NCI-H1092 treated with DMSO at 0.1 percent for 48 hours (cell line): ENCODE measurements at regions not wholly inside any gene's neighbourhood (a gene's known extent, or its start where the extent isn't known, plus 50 kb on each side); places are given as distances from the start of the nearest gene placed in this dataset.
"Not testable (repeated sequence)": the region's sequence is repeated elsewhere in the genome, so short reads cannot be mapped to it uniquely, and the experiment has no call there.

Source experiments
- DNase-seq: peaks from one replicate; lab custom pipeline; 2025; lab: John Stamatoyannopoulos, UW

DNA sequence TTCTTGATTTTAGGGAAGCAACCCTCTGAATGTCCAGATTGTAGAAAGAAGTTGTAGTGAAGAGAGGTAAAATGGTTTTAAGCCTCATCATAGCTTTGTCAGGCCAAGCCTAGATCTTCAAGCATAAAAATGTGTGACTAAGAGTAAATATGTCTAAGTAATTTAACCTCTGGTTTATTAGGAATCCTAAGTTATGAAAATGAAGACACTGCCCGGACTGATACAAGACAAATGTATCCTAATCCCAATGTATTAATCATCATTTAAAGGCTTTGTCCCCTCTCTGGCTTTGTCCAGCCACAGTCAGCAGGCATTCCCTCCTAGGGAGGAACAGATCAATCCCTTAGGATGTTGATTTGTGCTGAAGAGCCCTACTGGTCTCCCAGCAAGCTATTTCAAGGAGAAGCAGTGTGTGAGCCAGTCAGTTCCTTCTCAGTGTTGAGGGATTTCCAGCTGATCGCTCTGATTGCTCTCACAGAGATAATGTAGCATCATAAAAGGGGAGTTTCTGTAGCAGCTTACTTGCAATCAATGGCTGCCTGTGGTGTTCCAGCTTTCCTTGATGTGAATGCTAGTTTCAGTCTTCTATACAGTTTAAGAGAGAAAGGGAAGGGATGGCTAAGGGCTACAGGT is 796.1 kb downstream of the EPHA4 start:
- no peak for DNase-seq

DNA sequence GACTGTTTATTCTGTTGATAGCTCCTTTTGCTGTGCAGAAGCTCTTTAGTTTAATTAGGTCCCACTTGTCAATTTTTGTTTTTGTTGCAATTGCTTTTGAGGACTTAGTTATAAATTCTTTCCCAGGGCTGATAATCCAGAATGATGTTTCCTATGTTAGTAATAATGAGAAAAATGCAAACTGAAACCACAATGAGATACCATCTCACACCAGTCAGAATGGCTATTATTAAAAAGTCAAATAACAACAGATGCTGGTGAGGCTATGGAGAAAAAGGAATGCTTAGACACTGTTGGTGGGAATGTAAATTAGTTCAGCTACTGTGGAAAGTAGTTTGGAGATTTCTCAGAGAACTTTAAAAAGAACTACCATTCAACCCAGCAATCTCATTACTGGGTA is 793.0 kb downstream of the EPHA4 start:
- DNase-seq = not testable (repeated sequence)

DNA sequence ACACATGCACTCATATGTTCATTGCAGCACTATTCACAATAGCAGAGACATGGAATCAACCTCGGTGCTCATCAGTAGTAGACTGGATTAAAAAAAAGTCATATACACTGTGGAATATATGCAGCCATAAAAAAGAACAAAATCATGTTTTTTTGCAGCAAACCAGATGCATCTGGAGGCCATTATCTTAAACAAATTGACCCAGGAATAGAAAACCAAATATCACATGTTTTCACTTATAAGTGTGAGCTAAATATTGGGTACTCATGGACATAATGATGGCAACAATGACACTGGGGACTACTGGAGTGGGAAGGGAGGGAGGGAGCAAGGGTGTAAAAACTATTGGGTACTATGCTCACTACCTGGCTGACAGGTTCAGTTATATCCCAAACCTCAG is 792.6 kb downstream of the EPHA4 start:
- no peak for DNase-seq

DNA sequence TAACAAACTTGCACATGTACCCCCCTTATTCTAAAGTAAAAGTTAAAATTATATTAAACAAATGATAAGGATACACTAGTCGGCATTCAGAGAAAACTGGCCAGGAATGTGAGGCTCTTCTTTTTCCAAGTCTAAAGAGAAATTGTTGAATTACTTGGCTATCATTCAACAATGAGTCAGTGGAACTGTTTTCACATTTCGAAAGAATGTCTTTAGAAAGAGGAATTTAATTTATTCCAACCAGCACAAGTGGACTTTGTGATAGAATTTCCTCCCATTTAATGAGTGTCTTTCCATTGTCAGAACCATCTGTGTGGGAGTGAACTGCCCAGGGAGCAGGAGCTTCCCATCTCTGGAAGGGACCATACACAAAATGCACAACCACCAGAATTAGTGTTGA is 792.2 kb downstream of the EPHA4 start:
- no peak for DNase-seq

DNA sequence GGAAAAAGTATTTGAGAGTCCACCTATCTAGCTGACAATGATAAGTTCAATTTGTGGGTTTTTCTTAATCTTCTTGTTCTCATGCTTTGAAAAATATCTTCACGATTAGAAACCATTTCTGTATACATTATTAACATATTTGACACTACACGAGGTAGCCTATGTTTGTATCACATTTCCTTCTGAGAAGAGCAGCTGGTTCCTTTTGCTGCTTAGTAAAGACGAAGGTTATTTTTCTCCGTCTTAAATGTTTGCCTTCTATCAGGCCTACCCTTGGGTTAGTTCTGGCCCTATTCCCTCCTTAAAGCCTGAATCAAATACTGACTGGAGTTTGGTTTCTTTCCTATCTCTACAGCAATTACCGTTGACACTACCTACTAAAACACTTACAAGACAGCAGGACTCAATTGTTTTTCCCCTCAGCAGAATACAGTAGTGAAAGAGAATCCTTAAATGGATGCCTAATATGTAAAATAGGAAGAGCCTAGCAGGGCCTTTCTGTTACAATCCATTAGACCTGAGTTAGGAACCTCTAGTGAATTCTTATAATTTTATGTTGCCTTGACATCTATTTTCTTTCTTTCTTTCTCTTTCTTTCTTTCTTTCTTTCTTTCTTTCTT is 790.4 kb downstream of the EPHA4 start:
- no peak for DNase-seq

DNA sequence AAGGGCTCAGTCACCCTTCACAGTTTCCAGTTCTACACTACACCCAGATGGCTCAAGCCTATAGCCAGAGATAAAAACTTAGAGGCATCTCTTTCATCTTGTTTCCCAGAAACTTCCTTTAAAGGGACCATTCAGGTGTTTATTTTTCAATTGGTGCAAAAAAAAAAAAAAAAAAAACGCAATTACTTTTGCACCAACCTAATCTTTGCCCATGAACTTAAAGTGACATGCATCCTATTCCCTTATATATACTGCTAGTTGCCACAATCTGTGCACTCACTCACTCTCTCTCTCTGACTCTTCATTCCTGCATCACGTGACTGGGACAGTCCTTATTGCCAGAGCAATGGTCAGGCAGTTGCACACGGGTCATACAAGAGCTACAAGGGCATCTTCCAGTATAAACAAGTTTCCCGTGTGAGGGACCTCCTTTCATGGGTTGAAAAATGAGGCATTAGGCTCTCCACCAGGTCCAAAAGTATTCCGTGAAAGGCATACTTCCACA is 789.4 kb downstream of the EPHA4 start:
- no peak for DNase-seq

DNA sequence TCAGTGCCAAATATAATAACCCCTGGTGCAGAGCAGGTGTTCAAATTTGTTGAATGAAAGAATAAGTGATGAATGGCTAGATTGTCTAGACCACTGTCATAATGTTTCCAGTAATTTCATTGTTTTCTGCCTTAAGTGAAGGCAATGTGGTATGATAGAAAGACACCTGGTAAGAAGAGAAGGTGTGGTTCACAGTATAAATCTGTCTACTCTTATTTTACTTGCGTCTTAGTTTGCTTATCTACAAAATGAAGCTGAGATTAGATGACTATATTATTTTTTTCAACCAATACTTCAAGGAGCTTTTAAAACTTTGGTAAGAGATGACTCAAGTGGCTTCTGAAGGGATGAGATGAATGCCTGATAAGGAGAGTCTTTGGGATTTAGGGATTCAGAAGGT is 788.4 kb downstream of the EPHA4 start:
- no peak for DNase-seq

DNA sequence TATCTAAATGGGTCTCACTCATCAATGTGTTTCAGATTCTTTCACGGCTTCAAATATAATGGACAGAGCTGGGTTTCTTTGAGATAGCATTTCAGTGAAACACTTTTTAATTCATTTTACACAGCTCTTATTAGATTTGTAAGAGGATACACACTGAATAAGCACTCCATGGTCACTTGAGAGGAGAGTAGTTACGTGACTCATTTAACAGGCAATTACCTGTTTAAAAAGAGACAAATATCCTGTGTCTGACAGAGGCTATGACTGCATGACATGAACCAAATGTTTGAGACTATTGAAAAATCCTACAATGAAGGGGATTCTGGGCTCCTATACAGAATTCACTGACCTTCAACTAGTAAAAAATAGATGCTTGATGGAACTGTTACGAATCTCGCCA is 786.9 kb downstream of the EPHA4 start:
- peak; percentile 25 for DNase-seq

DNA sequence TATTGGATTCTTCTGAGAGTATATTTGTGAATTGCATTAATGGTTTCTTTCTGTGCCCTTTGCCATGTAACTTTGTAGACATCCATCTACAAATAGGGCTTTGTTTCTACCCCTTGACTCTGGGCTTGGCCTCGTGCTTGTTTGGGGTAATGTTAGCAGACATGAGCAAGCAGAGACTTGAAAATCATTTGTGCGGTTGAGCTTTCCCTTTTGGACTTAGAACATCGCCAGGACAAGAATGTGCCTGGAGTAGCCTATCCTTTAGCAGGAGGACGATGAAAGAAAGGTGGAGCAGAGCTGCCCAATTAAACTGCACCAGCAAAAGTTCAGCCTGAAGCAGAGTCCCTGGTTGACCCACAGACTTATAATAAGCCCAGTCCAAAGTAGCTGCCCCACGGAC is 785.9 kb downstream of the EPHA4 start:
- no peak for DNase-seq

DNA sequence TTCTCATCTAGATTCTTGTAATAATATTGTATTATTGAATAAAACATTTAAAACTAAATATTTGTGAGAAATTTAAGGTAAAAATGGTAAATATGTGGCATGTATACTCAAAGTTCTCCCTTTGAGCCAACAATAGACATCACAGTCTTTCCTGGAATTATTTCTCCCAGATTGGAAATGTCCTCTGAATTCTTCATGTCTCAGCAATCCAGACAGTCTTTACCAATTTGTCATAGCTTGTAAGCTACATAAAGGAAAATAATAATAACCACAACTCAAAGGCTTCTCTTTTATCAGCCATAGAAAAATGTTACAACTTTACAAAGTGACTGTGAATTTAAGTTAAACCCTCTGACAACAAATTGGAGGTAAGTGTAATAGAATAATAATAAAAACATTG is 784.9 kb downstream of the EPHA4 start:
- no peak for DNase-seq

DNA sequence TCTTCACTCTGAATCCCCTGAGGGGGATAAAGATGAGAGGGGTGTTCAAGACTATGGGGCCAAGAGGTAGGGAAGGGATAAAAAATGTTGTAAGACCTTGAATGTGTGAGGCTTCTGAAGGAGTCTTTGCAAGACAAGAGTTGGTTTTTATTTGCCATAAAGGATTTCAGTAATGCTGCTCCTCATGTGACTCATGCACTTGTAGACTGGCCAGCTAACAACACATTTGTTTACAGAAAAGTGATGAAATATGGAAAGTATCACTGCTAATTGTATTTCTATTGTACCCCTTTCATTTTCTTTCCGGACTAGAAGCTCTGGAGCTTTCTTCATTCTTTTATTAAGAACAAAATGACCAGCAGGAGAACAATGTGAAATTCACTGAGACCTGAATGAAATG is 782.1 kb downstream of the EPHA4 start:
- no peak for DNase-seq

DNA sequence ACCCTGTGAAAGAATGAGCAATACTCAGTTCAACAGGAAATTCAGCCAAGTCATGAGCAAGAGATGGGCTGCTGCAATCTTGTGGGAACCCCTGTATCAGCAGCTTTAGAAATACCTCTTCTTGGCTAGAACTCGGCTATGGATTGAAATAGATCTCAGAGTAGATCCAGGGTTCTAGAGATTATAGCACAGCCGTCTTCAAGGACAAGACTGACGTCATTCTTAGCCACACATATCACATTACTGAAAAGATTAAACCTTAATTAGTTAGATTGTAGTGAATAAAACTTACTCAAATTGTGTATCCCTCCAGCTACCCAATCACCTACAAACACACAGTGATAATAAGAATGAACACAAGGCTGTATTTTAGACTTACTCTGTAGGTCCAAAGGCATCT is 776.4 kb downstream of the EPHA4 start:
- no peak for DNase-seq

DNA sequence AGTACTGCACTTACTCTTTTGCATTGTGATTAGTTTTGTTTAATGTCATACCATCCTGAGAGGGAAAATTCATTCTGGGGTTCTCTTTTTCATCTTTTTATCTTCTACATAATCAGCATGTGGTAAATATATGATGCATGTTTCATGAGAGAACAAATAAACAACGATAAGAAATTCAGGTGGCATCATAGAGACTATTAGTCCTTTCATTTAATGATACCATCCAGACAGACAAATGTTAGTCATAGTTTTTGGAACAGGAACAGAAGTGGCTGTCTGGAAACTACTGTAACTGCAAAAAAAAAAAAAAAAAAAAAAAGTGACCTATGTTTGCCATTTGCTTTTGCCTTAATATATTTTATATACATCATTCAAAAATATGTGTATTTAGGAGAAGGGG is 761.0 kb downstream of the EPHA4 start:
- DNase-seq = no peak

DNA sequence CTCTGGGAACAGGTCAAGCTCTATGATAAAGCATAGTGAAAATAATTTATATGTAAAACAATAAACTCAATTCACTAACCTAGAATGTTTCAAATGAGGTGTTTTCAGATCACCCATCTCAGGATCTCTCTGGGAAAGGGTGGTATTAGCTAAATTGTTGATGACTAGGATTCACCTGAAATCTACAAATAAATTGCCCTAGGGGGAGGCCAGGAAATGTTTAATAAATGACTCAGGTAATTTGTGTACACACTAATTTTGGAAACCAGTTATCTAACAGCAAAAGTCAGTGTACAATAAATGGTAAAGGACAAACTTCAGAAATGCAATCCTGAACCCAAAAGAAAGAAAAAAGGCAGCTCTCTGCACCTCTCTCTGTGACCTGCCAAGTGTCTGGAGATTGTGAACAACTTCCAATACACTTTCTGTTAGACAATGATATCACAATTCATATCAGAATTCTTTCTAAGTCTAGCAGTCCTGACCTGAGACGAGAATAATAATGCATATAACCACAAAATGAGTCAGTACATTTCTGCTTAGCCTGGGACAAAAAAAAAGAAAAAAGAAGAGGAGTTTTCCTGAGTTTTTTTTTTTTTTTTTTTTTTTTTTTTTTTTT is 760.0 kb downstream of the EPHA4 start:
- no peak for DNase-seq

DNA sequence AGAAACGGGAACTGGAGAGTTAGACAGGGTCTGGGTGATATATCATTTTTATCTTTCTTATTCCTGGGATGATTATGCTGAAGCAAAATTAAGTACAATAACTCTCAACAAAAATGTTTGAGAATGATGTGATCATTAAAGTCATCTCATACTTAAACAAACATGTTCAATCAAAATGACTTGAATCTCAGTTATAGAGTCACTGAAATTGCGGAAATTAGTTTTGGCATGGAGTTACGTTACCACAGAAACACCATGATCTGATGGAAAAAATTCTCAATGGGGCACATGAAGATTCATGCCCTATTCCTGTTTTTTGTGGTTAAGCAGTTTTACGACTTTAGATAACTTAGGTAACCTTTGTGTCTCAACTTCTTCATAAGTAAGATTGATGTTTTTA is 757.7 kb downstream of the EPHA4 start:
- no peak for DNase-seq

DNA sequence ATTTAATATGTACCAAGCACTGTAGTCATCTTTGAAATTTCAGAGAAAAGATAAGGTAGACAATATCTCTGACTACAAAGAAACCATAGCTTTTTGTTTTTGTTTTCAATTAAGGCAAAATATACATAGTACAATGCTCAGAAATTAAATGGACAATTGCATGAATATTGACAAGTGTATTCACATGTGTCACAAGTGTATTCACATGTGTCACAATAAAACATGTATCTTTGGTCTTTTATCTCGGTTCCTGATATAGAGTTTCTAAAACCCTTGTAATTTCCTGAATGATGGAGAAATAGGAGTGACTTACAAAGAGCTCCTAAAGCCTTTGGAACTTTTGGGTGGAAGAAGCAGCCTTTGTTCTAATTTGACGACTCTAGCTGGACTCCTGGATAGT is 756.4 kb downstream of the EPHA4 start:
- no peak for DNase-seq

DNA sequence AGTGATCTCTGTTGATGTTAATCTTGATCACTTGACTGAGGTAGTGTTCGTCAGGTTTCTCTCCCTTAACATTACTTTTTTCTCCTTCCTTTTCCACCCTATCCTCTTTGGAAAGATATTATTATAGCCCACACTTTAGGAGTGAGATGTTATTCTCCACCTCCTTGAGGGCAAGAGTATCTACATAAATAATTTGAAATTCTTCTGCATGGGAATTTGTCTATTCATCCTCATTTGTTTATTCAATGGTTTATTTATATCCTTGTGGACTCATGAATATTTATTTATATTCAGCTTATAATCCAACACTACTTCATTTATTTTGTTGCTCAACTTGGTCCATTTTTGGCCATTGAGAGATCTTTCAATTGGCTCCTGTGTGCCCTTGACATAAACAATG is 750.4 kb downstream of the EPHA4 start:
- DNase-seq = no peak

DNA sequence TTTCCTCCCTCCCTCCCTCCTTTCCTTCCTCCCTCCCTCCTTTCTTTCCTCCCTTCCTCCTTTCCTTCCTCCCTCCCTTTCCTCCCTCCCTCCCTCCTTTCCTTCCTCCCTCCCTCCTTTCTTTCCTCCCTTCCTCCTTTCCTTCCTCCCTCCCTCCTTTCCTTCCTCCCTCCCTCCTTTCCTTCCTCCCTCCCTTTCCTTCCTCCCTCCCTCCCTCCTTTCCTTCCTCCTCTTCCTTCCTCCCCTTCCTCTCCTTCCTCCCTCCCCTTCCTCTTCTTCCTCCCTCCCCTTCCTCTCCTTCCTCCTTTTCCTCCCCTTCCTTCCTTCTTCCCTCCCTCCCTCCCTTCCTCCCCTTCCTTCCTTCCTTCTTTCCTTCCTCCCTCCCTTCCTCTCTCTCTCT is 748.5 kb downstream of the EPHA4 start:
- DNase-seq = not testable (repeated sequence)

DNA sequence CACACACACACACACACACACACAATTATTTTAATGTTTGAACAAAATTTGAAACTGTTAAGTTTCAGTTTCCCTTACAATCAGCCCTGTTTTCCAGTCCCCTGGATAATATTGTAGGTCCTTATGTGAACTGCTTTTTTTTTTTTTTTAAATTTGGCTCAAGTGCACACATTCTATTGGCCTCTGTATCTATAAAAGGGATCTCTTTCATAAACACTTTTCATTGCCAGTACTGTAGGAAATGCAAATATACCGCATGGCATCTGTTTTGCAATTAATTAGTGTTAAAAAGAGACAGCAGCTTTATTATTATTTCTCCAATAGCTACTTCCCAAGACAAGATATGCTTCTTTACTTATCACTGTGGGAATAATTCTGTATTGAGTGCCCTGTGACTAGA is 738.7 kb downstream of the EPHA4 start:
- DNase-seq = no peak

DNA sequence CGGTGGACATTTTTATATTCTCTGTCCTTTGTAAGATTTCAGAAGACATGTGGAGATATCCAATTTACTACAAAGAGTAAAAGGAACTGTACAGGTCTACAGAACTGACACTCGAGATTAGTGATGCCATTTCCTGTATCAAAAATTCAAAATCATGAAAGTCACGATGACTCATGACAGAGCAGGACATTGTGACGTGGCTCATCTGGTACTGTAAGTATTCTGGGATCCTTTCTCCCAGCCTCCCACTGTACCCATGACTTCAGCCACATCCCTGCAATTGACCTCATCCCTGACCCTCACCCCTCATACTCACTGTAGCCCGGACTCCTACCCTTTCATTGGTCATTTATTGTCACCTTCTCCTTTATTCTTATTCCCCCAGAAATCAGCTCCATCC is 736.5 kb downstream of the EPHA4 start:
- DNase-seq = no peak

DNA sequence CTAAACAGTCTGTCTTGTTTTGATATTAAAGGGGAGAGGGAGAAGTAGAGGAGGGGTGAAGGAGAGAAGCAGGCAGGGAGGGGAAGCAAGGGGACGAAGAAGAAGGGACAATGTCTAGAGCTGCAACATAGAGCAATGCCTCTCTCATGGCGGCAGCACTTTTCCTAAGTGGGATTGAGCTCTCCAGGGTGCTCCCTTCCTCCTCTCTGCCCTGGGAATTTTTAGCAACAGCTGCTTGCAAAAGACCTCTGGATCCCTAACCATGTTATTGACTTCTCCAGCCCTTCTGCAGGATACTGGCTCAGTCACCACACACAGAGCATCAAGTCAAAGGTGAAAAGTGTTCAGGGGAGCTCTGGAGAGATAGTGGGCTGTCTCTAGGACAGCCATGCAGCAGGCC is 734.9 kb downstream of the EPHA4 start:
- no peak for DNase-seq

DNA sequence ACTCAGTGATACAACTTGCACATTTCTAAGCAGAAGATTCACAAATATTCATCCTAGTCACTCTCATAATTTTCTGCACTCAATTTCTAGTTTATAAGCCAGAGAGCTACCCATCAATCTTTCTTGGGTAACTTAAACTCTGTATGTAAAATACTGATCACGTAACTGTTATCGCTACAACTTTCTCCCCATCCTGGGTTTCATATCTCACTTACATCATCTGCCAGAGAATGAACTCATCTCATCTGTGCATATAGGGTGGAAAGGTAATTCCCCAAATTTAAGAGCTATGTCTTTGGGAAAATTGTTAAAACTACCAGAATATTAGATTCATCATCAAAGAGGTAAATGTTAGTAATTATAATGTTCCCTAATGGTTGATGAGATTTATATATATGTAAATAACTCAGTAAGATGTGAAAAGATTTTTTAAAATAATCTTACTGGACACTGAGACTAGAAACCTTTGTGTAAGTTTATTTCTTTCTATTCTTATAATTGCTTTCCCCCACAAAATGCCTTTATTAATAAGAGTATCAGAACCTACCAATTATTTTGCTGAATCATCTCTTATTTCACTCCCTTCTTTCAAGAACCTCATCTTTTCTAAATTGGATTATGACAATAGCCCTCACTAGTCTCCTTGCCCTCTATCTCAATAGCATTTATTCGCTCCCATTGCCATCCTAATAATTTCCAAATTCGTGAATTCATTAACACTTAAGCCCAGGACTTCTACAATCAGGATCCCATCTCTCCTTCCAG is 729.0 kb downstream of the EPHA4 start:
- no peak for DNase-seq

DNA sequence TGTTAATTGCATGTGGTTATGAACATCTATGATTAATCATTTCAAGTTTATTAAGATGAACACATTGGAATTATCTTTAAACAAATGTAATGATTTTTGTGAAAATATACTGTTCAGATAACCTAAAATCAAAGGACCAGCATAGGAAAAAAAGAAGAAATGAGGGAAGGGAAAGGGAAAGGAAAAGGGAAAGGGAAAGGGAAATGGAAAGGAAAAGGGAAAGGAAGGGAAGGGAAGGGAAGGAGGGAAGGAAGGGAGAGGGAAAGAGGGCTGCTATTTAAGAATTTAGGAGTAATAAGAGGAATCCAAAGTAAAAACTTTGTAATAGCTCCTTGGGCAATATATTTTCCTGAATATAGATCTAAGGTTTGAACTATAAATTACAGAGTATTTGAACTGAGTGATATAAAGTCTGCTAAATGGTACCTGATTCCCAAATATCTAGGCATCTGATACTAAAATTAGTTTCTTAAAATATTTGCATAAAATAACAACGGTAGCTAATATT is 726.3 kb downstream of the EPHA4 start:
- DNase-seq = no peak
